ENCODE measurements at regions not wholly inside any gene's neighbourhood (a gene's known extent, or its start where the extent isn't known, plus 50 kb on each side); places are given as distances from the start of the nearest gene placed in this dataset.
"Not testable (repeated sequence)": the region's sequence is repeated elsewhere in the genome, so short reads cannot be mapped to it uniquely, and the experiment has no call there.

- no CpG with 5 or more reads among the region's 28 CpGs for WGBS, 2 donors (ENCODE audit: extremely low coverage in 2 of 2, insufficient read length in 2 of 2, insufficient replicate concordance in 1 of 2)
- not testable (repeated sequence) for H2BK15ac ChIP-seq (ENCODE audit: low read length); H3K9ac ChIP-seq (ENCODE audit: low read depth, low read length, poor library complexity); H2BK5ac ChIP-seq (ENCODE audit: low read length); H3K4me2 ChIP-seq (ENCODE audit: insufficient read depth, low read length, poor library complexity, severe bottlenecking); H3K18ac ChIP-seq (ENCODE audit: low read length); H3K79me1 ChIP-seq (ENCODE audit: low read depth, low read length); H3K9me3 ChIP-seq (replicated peaks in 1 of 2; ENCODE audit: control insufficient read depth in 2 of 2, insufficient read depth in 1 of 2, low read depth in 1 of 2, low read length in 2 of 2); DNase-seq (ENCODE audit: low spot score); H2BK120ac ChIP-seq (ENCODE audit: low read depth, low read length); H3K36me3 ChIP-seq (replicated peaks in 1 of 2; ENCODE audit: control insufficient read depth in 2 of 2, insufficient read depth in 2 of 2, low read length in 2 of 2); H3K14ac ChIP-seq (ENCODE audit: low read length); H2BK12ac ChIP-seq (ENCODE audit: low read length); H2AFZ ChIP-seq (ENCODE audit: low read length); H3K27ac ChIP-seq (replicated peaks; ENCODE audit: low read length); H4K91ac ChIP-seq (ENCODE audit: low read depth, low read length, poor library complexity); H3K4me1 ChIP-seq (ENCODE audit: control insufficient read depth in 2 of 2, insufficient read depth in 1 of 2, low read depth in 1 of 2, low read length in 2 of 2); H4K8ac ChIP-seq (ENCODE audit: low read depth, low read length); H3K4ac ChIP-seq (ENCODE audit: low read length); H3K27me3 ChIP-seq (ENCODE audit: control insufficient read depth in 3 of 3, insufficient read depth in 3 of 3, low read depth in 1 of 3, low read length in 3 of 3); H2AK5ac ChIP-seq (ENCODE audit: low read depth, low read length); H3K23ac ChIP-seq (ENCODE audit: low read depth, low read length, poor library complexity)
- H3K4me3 ChIP-seq (ENCODE audit: low read length in 2 of 2), result peak overlapping the region in 1 of 2 donors; percentile 69
These were observed 496.0 kb downstream of the PRIM2 start for GRCh38 chr6:57813271-57814075.

DNA sequence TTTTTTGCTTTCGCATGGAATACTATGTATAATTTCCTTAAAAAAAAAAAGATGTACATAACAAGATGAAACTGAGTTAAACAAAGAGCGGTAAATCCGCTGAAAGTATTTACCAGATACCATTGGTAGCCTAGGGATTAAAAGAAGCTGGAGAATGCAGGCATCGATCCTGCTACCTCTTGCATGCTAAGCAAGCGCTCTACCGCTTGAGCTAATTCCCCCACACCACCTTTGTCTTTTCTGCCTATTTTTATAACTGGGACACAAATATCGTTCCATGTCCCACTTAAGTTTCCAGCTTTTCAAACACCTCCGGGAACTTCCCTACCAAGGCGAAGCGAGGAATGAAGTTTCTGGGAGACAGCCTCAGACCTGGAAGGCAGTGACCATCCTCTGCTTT lies 498.4 kb downstream of the PRIM2 start:
- H3K27ac ChIP-seq (replicated peaks; ENCODE audit: low read length); H3K14ac ChIP-seq (ENCODE audit: low read length); H2BK120ac ChIP-seq (ENCODE audit: low read depth, low read length); H2BK15ac ChIP-seq (ENCODE audit: low read length); H3K36me3 ChIP-seq (replicated peaks in 1 of 2; ENCODE audit: control insufficient read depth in 2 of 2, insufficient read depth in 2 of 2, low read length in 2 of 2); DNase-seq (ENCODE audit: low spot score); H4K8ac ChIP-seq (ENCODE audit: low read depth, low read length); H2BK5ac ChIP-seq (ENCODE audit: low read length); H3K4me3 ChIP-seq (ENCODE audit: low read length in 2 of 2); H3K4me2 ChIP-seq (ENCODE audit: insufficient read depth, low read length, poor library complexity, severe bottlenecking); H3K9ac ChIP-seq (ENCODE audit: low read depth, low read length, poor library complexity); H3K18ac ChIP-seq (ENCODE audit: low read length); H3K27me3 ChIP-seq (ENCODE audit: control insufficient read depth in 3 of 3, insufficient read depth in 3 of 3, low read depth in 1 of 3, low read length in 3 of 3); H2BK12ac ChIP-seq (ENCODE audit: low read length); H3K9me3 ChIP-seq (replicated peaks in 1 of 2; ENCODE audit: control insufficient read depth in 2 of 2, insufficient read depth in 1 of 2, low read depth in 1 of 2, low read length in 2 of 2); H3K79me1 ChIP-seq (ENCODE audit: low read depth, low read length); H3K4ac ChIP-seq (ENCODE audit: low read length); H4K91ac ChIP-seq (ENCODE audit: low read depth, low read length, poor library complexity); H2AK5ac ChIP-seq (ENCODE audit: low read depth, low read length); H3K4me1 ChIP-seq (ENCODE audit: control insufficient read depth in 2 of 2, insufficient read depth in 1 of 2, low read depth in 1 of 2, low read length in 2 of 2); H2AFZ ChIP-seq (ENCODE audit: low read length); H3K23ac ChIP-seq (ENCODE audit: low read depth, low read length, poor library complexity): not testable (repeated sequence)
- no CpG with 5 or more reads among the region's 10 CpGs for WGBS, 2 donors (ENCODE audit: extremely low coverage in 2 of 2, insufficient read length in 2 of 2, insufficient replicate concordance in 1 of 2)

DNA sequence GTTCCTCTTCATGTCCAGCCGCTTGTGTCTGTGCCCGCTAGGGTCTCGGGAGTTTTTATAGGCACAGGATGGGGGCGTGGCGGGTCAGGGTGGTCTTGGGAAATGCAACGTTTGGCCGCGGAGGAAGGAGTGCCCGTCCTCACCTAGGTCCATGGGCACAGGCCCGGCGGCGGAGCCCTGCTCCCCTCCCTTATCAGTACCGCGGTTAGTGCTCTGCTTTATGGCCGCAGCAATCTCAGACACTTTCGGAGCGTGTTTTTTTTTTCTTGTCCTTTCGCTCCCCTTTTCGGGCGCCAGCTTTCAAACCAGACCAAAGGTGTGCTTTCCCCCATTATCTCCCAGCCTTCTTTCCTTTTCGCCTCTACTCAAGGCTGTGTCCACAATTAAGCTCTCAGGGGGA lies 503.9 kb downstream of the PRIM2 start:
- H2BK5ac ChIP-seq (ENCODE audit: low read length); H3K23ac ChIP-seq (ENCODE audit: low read depth, low read length, poor library complexity); H2BK12ac ChIP-seq (ENCODE audit: low read length); H3K9me3 ChIP-seq (replicated peaks in 1 of 2; ENCODE audit: control insufficient read depth in 2 of 2, insufficient read depth in 1 of 2, low read depth in 1 of 2, low read length in 2 of 2); H2BK15ac ChIP-seq (ENCODE audit: low read length); H3K4me3 ChIP-seq (ENCODE audit: low read length in 2 of 2); H3K27ac ChIP-seq (replicated peaks; ENCODE audit: low read length); H4K91ac ChIP-seq (ENCODE audit: low read depth, low read length, poor library complexity); H3K4me1 ChIP-seq (ENCODE audit: control insufficient read depth in 2 of 2, insufficient read depth in 1 of 2, low read depth in 1 of 2, low read length in 2 of 2); H2BK120ac ChIP-seq (ENCODE audit: low read depth, low read length); H3K4me2 ChIP-seq (ENCODE audit: insufficient read depth, low read length, poor library complexity, severe bottlenecking); H3K14ac ChIP-seq (ENCODE audit: low read length); H4K8ac ChIP-seq (ENCODE audit: low read depth, low read length); H3K4ac ChIP-seq (ENCODE audit: low read length); H3K36me3 ChIP-seq (replicated peaks in 1 of 2; ENCODE audit: control insufficient read depth in 2 of 2, insufficient read depth in 2 of 2, low read length in 2 of 2); H3K79me1 ChIP-seq (ENCODE audit: low read depth, low read length); H2AK5ac ChIP-seq (ENCODE audit: low read depth, low read length); H3K27me3 ChIP-seq (ENCODE audit: control insufficient read depth in 3 of 3, insufficient read depth in 3 of 3, low read depth in 1 of 3, low read length in 3 of 3); H3K18ac ChIP-seq (ENCODE audit: low read length); H2AFZ ChIP-seq (ENCODE audit: low read length); DNase-seq (ENCODE audit: low spot score); H3K9ac ChIP-seq (ENCODE audit: low read depth, low read length, poor library complexity): not testable (repeated sequence)
- no CpG with 5 or more reads among the region's 21 CpGs for WGBS, 2 donors (ENCODE audit: extremely low coverage in 2 of 2, insufficient read length in 2 of 2, insufficient replicate concordance in 1 of 2)

- H3K79me1 ChIP-seq (ENCODE audit: low read depth, low read length); DNase-seq (ENCODE audit: low spot score); H4K91ac ChIP-seq (ENCODE audit: low read depth, low read length, poor library complexity); H3K27me3 ChIP-seq (ENCODE audit: control insufficient read depth in 3 of 3, insufficient read depth in 3 of 3, low read depth in 1 of 3, low read length in 3 of 3); H3K9ac ChIP-seq (ENCODE audit: low read depth, low read length, poor library complexity); H3K4me2 ChIP-seq (ENCODE audit: insufficient read depth, low read length, poor library complexity, severe bottlenecking); H3K14ac ChIP-seq (ENCODE audit: low read length); H2BK15ac ChIP-seq (ENCODE audit: low read length); H3K18ac ChIP-seq (ENCODE audit: low read length); H3K4me3 ChIP-seq (ENCODE audit: low read length in 2 of 2); H3K4ac ChIP-seq (ENCODE audit: low read length); H2BK120ac ChIP-seq (ENCODE audit: low read depth, low read length); H3K4me1 ChIP-seq (ENCODE audit: control insufficient read depth in 2 of 2, insufficient read depth in 1 of 2, low read depth in 1 of 2, low read length in 2 of 2); H3K27ac ChIP-seq (replicated peaks; ENCODE audit: low read length); H2BK5ac ChIP-seq (ENCODE audit: low read length); H3K9me3 ChIP-seq (replicated peaks in 1 of 2; ENCODE audit: control insufficient read depth in 2 of 2, insufficient read depth in 1 of 2, low read depth in 1 of 2, low read length in 2 of 2); H3K36me3 ChIP-seq (replicated peaks in 1 of 2; ENCODE audit: control insufficient read depth in 2 of 2, insufficient read depth in 2 of 2, low read length in 2 of 2); H2AFZ ChIP-seq (ENCODE audit: low read length); H4K8ac ChIP-seq (ENCODE audit: low read depth, low read length); H3K23ac ChIP-seq (ENCODE audit: low read depth, low read length, poor library complexity); H2AK5ac ChIP-seq (ENCODE audit: low read depth, low read length); H2BK12ac ChIP-seq (ENCODE audit: low read length): not testable (repeated sequence)
- WGBS, 2 donors (ENCODE audit: extremely low coverage in 2 of 2, insufficient read length in 2 of 2, insufficient replicate concordance in 1 of 2), result no CpG with 5 or more reads among the region's 19 CpGs
These were observed 505.0 kb downstream of the PRIM2 start for GRCh38 chr6:57822448-57822847.
